PC-3 (cell line): ENCODE measurements at regions not wholly inside any gene's neighbourhood (a gene's known extent, or its start where the extent isn't known, plus 50 kb on each side); places are given as distances from the start of the nearest gene placed in this dataset.

Experiments used
- ATAC-seq: fragments of 200-7000 bp; cut with Tn5 transposase; 2 replicates; pipeline ENCODE4 v1.9.1; 2020; ENCODE audit warnings: mild to moderate bottlenecking, moderate library complexity
- BruUV-seq: library from RNA; stranded (reverse); fragments of 400-500 nt; replicated peaks from 2 replicates; lab custom pipeline; 2021; lab: Mats Ljungman, UMichigan
- CTCF ChIA-PET: fragments of 300-600 bp; sonication (Branson Sonifier 250); formaldehyde crosslinking; loops from one replicate; lab custom pipeline; 2022; ENCODE audit warnings: antibody characterized with exemption; lab: Charles Lee
- POLR2A ChIA-PET: fragments of 300-600 bp; sonication (Branson Sonifier 250); formaldehyde crosslinking; loops from one replicate; lab custom pipeline; 2022; ENCODE audit warnings: antibody characterized with exemption; ENCODE audit not compliant: unreplicated experiment; lab: Charles Lee
- DNase-seq: peaks from one replicate; pipeline ENCODE4 v3.0.0-alpha.2; 2015
- H2AFZ ChIP-seq: fragments of 300-600 bp; sonication (generic); 2 replicates; pipeline ENCODE4 v1.6.0; 2016; ENCODE audit warnings: antibody characterized with exemption, low read length
- H3F3A ChIP-seq: fragments of 300-600 bp; sonication (generic); one replicate; pipeline ENCODE4 v1.6.0; 2017; ENCODE audit warnings: antibody characterized with exemption, low read length, control low read depth, mild to moderate bottlenecking; ENCODE audit not compliant: unreplicated experiment
- H3K27ac ChIP-seq: fragments of 300-600 bp; sonication (generic); 2 replicates; pipeline ENCODE4 v1.5.1; 2016; ENCODE audit warnings: mild to moderate bottlenecking, low read length
- H3K27me3 ChIP-seq: fragments of 300-600 bp; sonication (generic); 2 replicates; pipeline ENCODE4 v1.6.1; 2016; ENCODE audit warnings: low read length, mixed read lengths
- H3K36me3 ChIP-seq: fragments of 300-600 bp; sonication (generic); 2 replicates; pipeline ENCODE4 v1.6.1; 2016; ENCODE audit warnings: low read depth, mixed run types, low read length, mixed read lengths
- H3K4me1 ChIP-seq: fragments of 300-600 bp; sonication (generic); 2 replicates; pipeline ENCODE4 v1.5.1; 2016; ENCODE audit warnings: low read length; ENCODE audit not compliant: insufficient read depth
- H3K4me2 ChIP-seq: fragments of 300-600 bp; sonication (generic); 2 replicates; pipeline ENCODE4 v1.6.0; 2016; ENCODE audit warnings: low read length
- H3K4me3 ChIP-seq: fragments of 300-600 bp; sonication (generic); 2 replicates; pipeline ENCODE4 v1.5.1; 2016; ENCODE audit warnings: mild to moderate bottlenecking, low read length, mixed read lengths
- H3K79me2 ChIP-seq: fragments of 300-600 bp; sonication (generic); 2 replicates; pipeline ENCODE4 v1.6.1; 2017; ENCODE audit warnings: low read length, mixed read lengths
- H3K9ac ChIP-seq: fragments of 300-600 bp; sonication (generic); 2 replicates; pipeline ENCODE4 v1.6.0; 2016; ENCODE audit warnings: mild to moderate bottlenecking, low read length
- H3K9me2 ChIP-seq: fragments of 300-600 bp; sonication (generic); replicated peaks from 2 replicates; pipeline ENCODE4 v1.6.1; 2016; ENCODE audit warnings: mixed run types, low read length, mixed read lengths
- H3K9me3 ChIP-seq: fragments of 300-600 bp; sonication (generic); 2 replicates; pipeline ENCODE4 v1.6.1; 2016; ENCODE audit warnings: low read length, mixed read lengths
- H4K20me1 ChIP-seq: fragments of 300-600 bp; sonication (generic); 2 replicates; pipeline ENCODE4 v1.6.1; 2016; ENCODE audit warnings: low read length, mixed read lengths
- CTCF ChIP-seq: fragments of 300-600 bp; sonication (generic); conservative IDR thresholded peaks from 2 replicates; pipeline ENCODE4 v1.5.1; 2017; ENCODE audit warnings: antibody characterized with exemption, low read depth, mild to moderate bottlenecking, low read length
- EZH2 ChIP-seq: fragments of 300-600 bp; sonication (generic); IDR thresholded peaks from one replicate; pipeline ENCODE4 v1.6.1; 2017; ENCODE audit warnings: antibody characterized with exemption, mild to moderate bottlenecking, low read length; ENCODE audit not compliant: unreplicated experiment
- EZH2phosphoT487 ChIP-seq: fragments of 300-600 bp; sonication (generic); IDR thresholded peaks from 2 replicates; pipeline ENCODE4 v1.6.1; 2018; ENCODE audit warnings: mild to moderate bottlenecking, antibody characterized with exemption, low read length, borderline replicate concordance
- intact Hi-C: fragments of 100-400 bp; cut with micrococcal nuclease; formaldehyde crosslinking; loops from 2 replicates; pipeline ENCODE4 v1.9.0; 2023

GRCh38 chr7:142431491-142431890 lies 173.6 kb upstream of the PRSS58 start:
- Histone ChIP-seq H3K9me2 (no peaks in the 10 kb centered on the region), H4K20me1 (no peaks in the 10 kb centered on the region), H3K4me2 (no peak overlapping the region), H3K36me3 (no peaks in the 10 kb centered on the region), H3K4me1 (peaks cover 3% of the 10 kb centered on the region), H3K9ac (no peak overlapping the region), H3K4me3 (no peak overlapping the region), H3K27ac (no peak overlapping the region), H3K9me3 (no peaks in the 10 kb centered on the region), H3K79me2 (no peaks in the 10 kb centered on the region), H3K27me3 (no peaks in the 10 kb centered on the region), H3F3A (no peaks in the 10 kb centered on the region), H2AFZ (no peak overlapping the region)
- ATAC-seq (no peak), DNase-seq (no peak)
- no TSS peak for BruUV-seq
- intact Hi-C loops = no loop called here
- ChIA-PET CTCF (no interaction called here), POLR2A (no interaction called here)
- TF ChIP-seq EZH2phosphoT487 (no peak), CTCF (no peak), EZH2 (no peak)

- H4K20me1 ChIP-seq = no peaks in the 10 kb centered on the region
- no peak overlapping the region for H3K27ac ChIP-seq
- H3K4me1 ChIP-seq = no peaks in the 10 kb centered on the region
- no peak for TF ChIP-seq EZH2
- no peak for TF ChIP-seq EZH2phosphoT487
- no peak for TF ChIP-seq CTCF
- no peaks in the 10 kb centered on the region for H3K36me3 ChIP-seq
- ChIA-PET POLR2A (no interaction called here), CTCF (no interaction called here)
- no peak overlapping the region for H3K4me2 ChIP-seq
- no peaks in the 10 kb centered on the region for H3F3A ChIP-seq
- H3K9me2 ChIP-seq = no peaks in the 10 kb centered on the region
- no peaks in the 10 kb centered on the region for H3K79me2 ChIP-seq
- H3K9ac ChIP-seq = no peak overlapping the region
- DNase-seq (no peak), ATAC-seq (no peak)
- intact Hi-C loops = no loop called here
- no peak overlapping the region for H3K4me3 ChIP-seq
- BruUV-seq = no TSS peak
- no peaks in the 10 kb centered on the region for H3K9me3 ChIP-seq
- no peaks in the 10 kb centered on the region for H3K27me3 ChIP-seq
- H2AFZ ChIP-seq = no peak overlapping the region
These were observed 170.2 kb upstream of the PRSS58 start for GRCh38 chr7:142428094-142428493.

- Histone ChIP-seq H3K4me1 (peaks cover 6% of the 10 kb centered on the region; the same call in 1 of the 2 replicates), H2AFZ (no peak overlapping the region), H3F3A (no peaks in the 10 kb centered on the region), H4K20me1 (no peaks in the 10 kb centered on the region), H3K4me2 (no peak overlapping the region), H3K79me2 (no peaks in the 10 kb centered on the region), H3K9me3 (no peaks in the 10 kb centered on the region), H3K27ac (no peak overlapping the region), H3K9me2 (no peaks in the 10 kb centered on the region), H3K36me3 (no peaks in the 10 kb centered on the region), H3K9ac (no peak overlapping the region), H3K4me3 (no peak overlapping the region), H3K27me3 (no peaks in the 10 kb centered on the region)
- ChIA-PET CTCF (no interaction called here), POLR2A (no interaction called here)
- DNase-seq (no peak), ATAC-seq (no peak)
- intact Hi-C loops = no loop called here
- TF ChIP-seq EZH2 (no peak), EZH2phosphoT487 (no peak), CTCF (no peak)
- no TSS peak for BruUV-seq
These were observed 167.4 kb upstream of the PRSS58 start for GRCh38 chr7:142425281-142425680.
